Gastrocnemius medialis (tissue), 4 donors: ENCODE measurements at regions not wholly inside any gene's neighbourhood (a gene's known extent, or its start where the extent isn't known, plus 50 kb on each side); places are given as distances from the start of the nearest gene placed in this dataset.

Experiments
- POLR2A ChIP-seq, 2 donors: fragments of 450-650 bp; IDR thresholded peaks; one replicate each; pipeline ENCODE4 v1.6.1; 2017; ENCODE audit warnings: antibody characterized with exemption in 2 of 2, mild to moderate bottlenecking in 2 of 2, moderate library complexity in 2 of 2
- TF ChIP-seq, protein P1 (sequence below), 5 experiments: fragments of 450-650 bp in 3 of 5; fragments of 200-600 bp in 2 of 5; sonication (generic) in 2 of 5; IDR thresholded peaks in 4 of 5; conservative IDR thresholded peaks in 1 of 5; 1 replicate in 4 of 5; 2 replicates in 1 of 5; pipeline ENCODE4 v1.5.1; 2016 to 2019; ENCODE audit warnings: antibody characterized with exemption in 5 of 5, mild to moderate bottlenecking in 3 of 5, moderate library complexity in 3 of 5

DNA sequence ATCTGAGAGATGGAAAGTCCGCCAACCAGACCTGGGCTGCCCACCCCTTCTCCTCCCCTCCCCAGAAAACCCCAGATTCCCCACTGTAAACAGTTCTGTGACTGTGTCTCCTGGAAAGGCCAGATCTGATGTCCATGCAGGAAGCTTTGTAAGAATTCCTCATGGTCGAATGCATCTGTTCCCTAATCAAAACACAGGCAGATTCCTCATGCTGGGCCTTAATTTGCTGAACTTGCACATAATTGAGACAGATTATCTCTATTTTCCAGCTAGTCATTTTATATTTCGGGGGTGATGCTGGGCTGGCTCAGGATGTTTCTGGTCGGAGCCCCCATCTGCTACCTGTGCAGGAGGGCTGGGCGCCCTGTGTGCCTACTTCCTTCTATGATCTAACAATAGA is 233.6 kb upstream of the ASIC2 start:
- TF ChIP-seq, protein P1, sequence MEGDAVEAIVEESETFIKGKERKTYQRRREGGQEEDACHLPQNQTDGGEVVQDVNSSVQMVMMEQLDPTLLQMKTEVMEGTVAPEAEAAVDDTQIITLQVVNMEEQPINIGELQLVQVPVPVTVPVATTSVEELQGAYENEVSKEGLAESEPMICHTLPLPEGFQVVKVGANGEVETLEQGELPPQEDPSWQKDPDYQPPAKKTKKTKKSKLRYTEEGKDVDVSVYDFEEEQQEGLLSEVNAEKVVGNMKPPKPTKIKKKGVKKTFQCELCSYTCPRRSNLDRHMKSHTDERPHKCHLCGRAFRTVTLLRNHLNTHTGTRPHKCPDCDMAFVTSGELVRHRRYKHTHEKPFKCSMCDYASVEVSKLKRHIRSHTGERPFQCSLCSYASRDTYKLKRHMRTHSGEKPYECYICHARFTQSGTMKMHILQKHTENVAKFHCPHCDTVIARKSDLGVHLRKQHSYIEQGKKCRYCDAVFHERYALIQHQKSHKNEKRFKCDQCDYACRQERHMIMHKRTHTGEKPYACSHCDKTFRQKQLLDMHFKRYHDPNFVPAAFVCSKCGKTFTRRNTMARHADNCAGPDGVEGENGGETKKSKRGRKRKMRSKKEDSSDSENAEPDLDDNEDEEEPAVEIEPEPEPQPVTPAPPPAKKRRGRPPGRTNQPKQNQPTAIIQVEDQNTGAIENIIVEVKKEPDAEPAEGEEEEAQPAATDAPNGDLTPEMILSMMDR (IDR thresholded peaks at IDR 0.05 in 4 of 5, conservative IDR thresholded peaks at IDR 0.05 in 1 of 5): no peak
- no peak for TF ChIP-seq POLR2A (IDR thresholded peaks at IDR 0.05)
